Peyer's patch (tissue), 4 donors: ENCODE measurements at regions not wholly inside any gene's neighbourhood (a gene's known extent, or its start where the extent isn't known, plus 50 kb on each side); places are given as distances from the start of the nearest gene placed in this dataset.

ENCODE experiments used
- DNase-seq, 3 donors: peaks; one replicate each; pipeline ENCODE4 v3.0.0-alpha.2; 2017 to 2019
- H3K27ac ChIP-seq, 4 donors: fragments of 200-600 bp; sonication (generic); one replicate each; pipeline ENCODE4 v1.5.1; 2016 to 2019
- H3K27me3 ChIP-seq, 2 donors: fragments of 200-600 bp; sonication (generic); one replicate each; pipeline ENCODE4 v1.5.1; 2019
- H3K36me3 ChIP-seq, 3 donors: fragments of 200-600 bp; sonication (generic); one replicate each; pipeline ENCODE4 v1.5.1; 2016 to 2019
- H3K4me1 ChIP-seq, 4 donors: fragments of 200-600 bp; sonication (generic); one replicate each; pipeline ENCODE4 v1.5.1; 2016 to 2019
- H3K4me3 ChIP-seq, 4 donors: fragments of 200-600 bp; sonication (generic); 1 replicate in 3 of 4; 2 replicates in 1 of 4; pipeline ENCODE4 v1.5.1; 2016 to 2019; ENCODE audit warnings: mild to moderate bottlenecking in 1 of 4
- H3K9me3 ChIP-seq, 4 donors: fragments of 200-600 bp; sonication (generic); one replicate each; pipeline ENCODE4 v1.5.1; 2016 to 2019; ENCODE audit warnings: mild to moderate bottlenecking in 1 of 4
- CTCF ChIP-seq, 6 experiments: fragments of 450-650 bp in 4 of 6; fragments of 200-600 bp in 2 of 6; sonication (generic) in 1 of 6; IDR thresholded peaks; one replicate each; pipeline ENCODE4 v1.5.1; 2017 to 2019; ENCODE audit warnings: antibody characterized with exemption in 6 of 6, mild to moderate bottlenecking in 3 of 6, moderate library complexity in 1 of 6
- POLR2A ChIP-seq, 2 donors: fragments of 450-650 bp; IDR thresholded peaks; one replicate each; pipeline ENCODE4 v1.5.1; 2017; ENCODE audit warnings: antibody characterized with exemption in 2 of 2, mild to moderate bottlenecking in 2 of 2, moderate library complexity in 2 of 2

GRCh38 chr4:14434916-14435315 lies 567.4 kb upstream of the CPEB2 start:
- Histone ChIP-seq H3K36me3 (no peaks in the 10 kb centered on the region), H3K4me1 (no peaks in the 10 kb centered on the region), H3K9me3 (no peaks in the 10 kb centered on the region), H3K27me3 (no peaks in the 10 kb centered on the region), H3K4me3 (no peak overlapping the region), H3K27ac (no peak overlapping the region)
- TF ChIP-seq POLR2A (IDR thresholded peaks at IDR 0.05) (no peak), CTCF (IDR thresholded peaks at IDR 0.05) (no peak)
- DNase-seq, result no peak

GRCh38 chr4:14441561-14441960 lies 560.7 kb upstream of the CPEB2 start:
- Histone ChIP-seq H3K27me3 (no peaks in the 10 kb centered on the region), H3K36me3 (no peaks in the 10 kb centered on the region), H3K4me3 (no peak overlapping the region), H3K27ac (no peak overlapping the region), H3K9me3 (no peaks in the 10 kb centered on the region), H3K4me1 (no peaks in the 10 kb centered on the region)
- TF ChIP-seq POLR2A (IDR thresholded peaks at IDR 0.05) (no peak), CTCF (IDR thresholded peaks at IDR 0.05) (no peak)
- DNase-seq, result no peak

- TF ChIP-seq POLR2A (IDR thresholded peaks at IDR 0.05), result no peak
- no peak for TF ChIP-seq CTCF (IDR thresholded peaks at IDR 0.05)
- DNase-seq, result no peak
- H3K27ac ChIP-seq, result no peak overlapping the region
These were observed 556.4 kb upstream of the CPEB2 start for GRCh38 chr4:14445882-14446281.

GRCh38 chr4:14446311-14446710 lies 556.0 kb upstream of the CPEB2 start:
- Histone ChIP-seq H3K36me3 (no peaks in the 10 kb centered on the region), H3K27ac (no peak overlapping the region), H3K4me3 (no peak overlapping the region), H3K4me1 (no peaks in the 10 kb centered on the region), H3K9me3 (no peaks in the 10 kb centered on the region), H3K27me3 (no peaks in the 10 kb centered on the region)
- DNase-seq, result no peak
- TF ChIP-seq CTCF (IDR thresholded peaks at IDR 0.05), result no peak
- no peak for TF ChIP-seq POLR2A (IDR thresholded peaks at IDR 0.05)

More at GRCh38 chr4:14445882-14446281, 556.4 kb upstream of the CPEB2 start:
- Histone ChIP-seq H3K4me1 (no peaks in the 10 kb centered on the region), H3K36me3 (no peaks in the 10 kb centered on the region), H3K9me3 (no peaks in the 10 kb centered on the region), H3K27me3 (no peaks in the 10 kb centered on the region), H3K4me3 (no peak overlapping the region)

GRCh38 chr4:14446904-14447303 lies 555.4 kb upstream of the CPEB2 start:
- no peaks in the 10 kb centered on the region for H3K9me3 ChIP-seq
- no peaks in the 10 kb centered on the region for H3K27me3 ChIP-seq
- H3K4me1 ChIP-seq, result no peaks in the 10 kb centered on the region
- no peak overlapping the region for H3K27ac ChIP-seq
- H3K36me3 ChIP-seq, result no peaks in the 10 kb centered on the region
- DNase-seq, result no peak
- TF ChIP-seq POLR2A (IDR thresholded peaks at IDR 0.05), result no peak
- no peak overlapping the region for H3K4me3 ChIP-seq

GRCh38 chr4:14449308-14449707 lies 553.0 kb upstream of the CPEB2 start:
- Histone ChIP-seq H3K27ac (no peak overlapping the region), H3K27me3 (no peaks in the 10 kb centered on the region), H3K4me1 (no peaks in the 10 kb centered on the region), H3K36me3 (no peaks in the 10 kb centered on the region), H3K9me3 (no peaks in the 10 kb centered on the region), H3K4me3 (no peak overlapping the region)
- TF ChIP-seq POLR2A (IDR thresholded peaks at IDR 0.05) (no peak), CTCF (IDR thresholded peaks at IDR 0.05) (no peak)
- DNase-seq, result no peak
